ENCODE measurements at regions not wholly inside any gene's neighbourhood (a gene's known extent, or its start where the extent isn't known, plus 50 kb on each side); places are given as distances from the start of the nearest gene placed in this dataset.
"Not testable (repeated sequence)": the region's sequence is repeated elsewhere in the genome, so short reads cannot be mapped to it uniquely, and the experiment has no call there.

DNA sequence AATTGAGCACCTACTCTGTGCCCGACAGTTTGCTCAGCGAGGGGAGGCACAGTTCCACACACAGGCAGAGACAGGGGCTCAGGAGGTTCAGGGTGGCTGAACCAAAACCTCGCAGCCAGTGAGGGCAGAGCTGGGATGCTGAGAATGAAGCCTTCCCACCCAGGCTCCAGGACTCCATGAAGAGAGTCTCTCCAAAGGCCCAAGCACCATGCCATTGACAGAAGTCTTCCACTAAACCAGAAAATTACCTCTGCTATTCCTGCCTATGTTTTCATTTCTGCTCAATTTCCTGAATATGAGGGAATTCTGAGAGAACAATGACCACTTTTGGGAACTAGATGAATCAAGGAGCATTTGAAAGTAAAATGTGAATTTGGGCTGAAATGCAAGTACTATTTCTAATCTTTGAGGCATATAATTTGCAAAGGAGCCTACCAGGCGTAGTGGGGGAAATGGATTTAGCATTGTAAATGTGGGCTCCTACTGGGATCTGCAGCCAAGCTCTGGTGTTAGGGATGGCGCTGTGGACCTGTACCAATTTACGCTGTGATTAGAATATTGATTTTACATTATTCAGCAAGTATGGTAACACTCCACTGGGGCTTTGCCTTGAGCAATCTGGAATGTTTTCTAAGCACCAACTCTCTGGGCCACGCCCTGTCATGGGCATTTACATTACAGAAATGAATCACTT, 91.9 kb downstream of the DRD1 start:
- no peak overlapping the region for H3K4me3 ChIP-seq (ENCODE audit: low read depth, low read length)

GRCh38 chr5:175351126-175351525, 92.9 kb downstream of the DRD1 start:
- H3K4me3 ChIP-seq (ENCODE audit: low read depth, low read length): no peak overlapping the region
- DNase-seq (ENCODE audit: low read depth): no peak

More for the DNA sequence above, 91.9 kb downstream of the DRD1 start:
- no peak for DNase-seq (ENCODE audit: low read depth)

GRCh38 chr5:175347931-175348330, 96.1 kb downstream of the DRD1 start:
- no peak overlapping the region for H3K4me3 ChIP-seq (ENCODE audit: low read depth, low read length)
- no peak for DNase-seq (ENCODE audit: low read depth)

DNA sequence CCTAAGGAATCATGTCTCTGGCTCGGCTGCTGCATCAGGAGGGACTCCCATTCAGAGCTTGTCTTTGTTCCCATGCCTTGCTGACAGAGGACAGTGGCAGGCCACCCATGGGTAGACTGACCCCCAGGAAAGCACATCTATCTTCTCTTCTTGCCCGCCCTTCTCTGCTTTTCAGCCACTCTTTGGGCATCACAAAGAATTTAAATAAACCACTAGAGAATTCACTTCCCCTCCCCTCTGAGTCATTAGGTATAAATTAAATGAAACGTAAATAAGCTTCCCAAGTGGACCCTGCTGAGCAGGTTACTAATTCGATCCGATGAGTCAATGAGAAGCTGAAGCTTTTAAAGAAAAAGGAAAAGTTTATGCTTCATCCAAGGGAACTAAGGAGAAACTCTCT, 97.0 kb downstream of the DRD1 start:
- DNase-seq (ENCODE audit: low read depth): no peak
- H3K4me3 ChIP-seq (ENCODE audit: low read depth, low read length): no peak overlapping the region

DNA sequence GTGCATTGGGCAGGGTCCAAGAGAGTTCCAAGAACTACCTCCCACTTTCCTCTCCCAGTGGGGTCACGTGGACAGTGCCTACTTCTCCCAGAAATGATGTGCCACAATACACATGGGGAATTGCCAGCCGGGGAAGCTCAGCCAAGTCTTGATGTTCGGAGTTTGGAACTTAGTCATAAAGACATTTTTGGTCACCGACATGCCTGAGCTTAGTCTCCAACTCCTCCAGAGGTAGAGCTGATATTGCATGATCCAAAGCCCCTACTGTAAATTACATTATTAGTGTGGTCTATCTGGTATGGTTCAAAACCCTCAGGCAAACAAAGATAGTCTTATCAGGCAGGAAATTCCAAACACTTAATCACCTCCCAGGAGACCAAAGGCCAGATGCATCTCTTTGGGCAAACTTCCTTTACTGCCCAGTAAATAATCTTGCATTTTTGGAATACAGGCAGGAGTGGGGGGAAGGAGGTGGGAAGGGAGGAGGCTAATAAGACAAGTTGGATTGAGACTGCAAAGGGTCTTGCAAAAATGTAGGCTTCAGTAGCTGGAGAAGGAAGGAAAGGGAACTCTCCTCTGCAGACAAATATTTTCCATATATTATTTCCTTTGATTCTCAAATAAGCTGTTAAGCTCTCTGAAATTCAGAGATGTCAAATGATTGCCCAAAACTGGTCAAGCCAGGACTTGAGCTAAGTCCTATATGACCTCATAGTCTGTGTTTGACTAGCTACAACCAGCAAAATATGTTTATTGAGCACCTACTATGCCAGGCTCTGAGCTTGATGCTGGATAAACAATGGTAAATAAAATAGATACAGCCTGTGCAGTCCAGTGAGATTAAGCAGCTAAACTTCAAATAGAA, 99.4 kb downstream of the DRD1 start:
- no peak for DNase-seq (ENCODE audit: low read depth)

GRCh38 chr5:175343308-175343707, 100.7 kb downstream of the DRD1 start:
- H3K4me3 ChIP-seq (ENCODE audit: low read depth, low read length): no peak overlapping the region
- no peak for DNase-seq (ENCODE audit: low read depth)

More for the DNA sequence above, 99.4 kb downstream of the DRD1 start:
- no peak overlapping the region for H3K4me3 ChIP-seq (ENCODE audit: low read depth, low read length)

- H3K4me3 ChIP-seq (ENCODE audit: low read depth, low read length): no peak overlapping the region
- DNase-seq (ENCODE audit: low read depth): no peak
These were observed 103.8 kb downstream of the DRD1 start for GRCh38 chr5:175340180-175340579.

- DNase-seq (ENCODE audit: low read depth): no peak
- H3K4me3 ChIP-seq (ENCODE audit: low read depth, low read length): no peak overlapping the region
These were observed 106.3 kb downstream of the DRD1 start for GRCh38 chr5:175337680-175338079.

DNA sequence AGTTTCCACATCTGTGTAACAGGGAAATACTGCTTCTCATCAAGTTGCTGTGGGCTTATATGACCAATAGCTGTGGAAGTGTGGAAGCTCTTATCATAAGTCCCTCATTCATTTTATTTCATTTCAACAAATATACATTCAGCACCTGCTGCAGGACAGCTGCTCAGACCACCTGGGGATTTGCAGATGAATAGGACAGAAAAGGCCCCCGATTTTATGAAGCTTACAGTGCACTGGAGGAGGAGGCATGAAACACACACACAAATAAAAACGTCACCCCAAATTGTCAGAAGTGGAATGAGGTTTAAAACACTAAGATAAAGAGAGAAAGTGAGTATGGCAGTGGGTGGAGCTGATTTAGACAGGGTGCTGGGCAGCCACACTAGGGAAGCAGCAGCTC, 107.2 kb downstream of the DRD1 start:
- H3K4me3 ChIP-seq (ENCODE audit: low read depth, low read length): no peak overlapping the region
- DNase-seq (ENCODE audit: low read depth): no peak

GRCh38 chr5:175335691-175336090, 108.3 kb downstream of the DRD1 start:
- H3K4me3 ChIP-seq (ENCODE audit: low read depth, low read length): no peak overlapping the region
- no peak for DNase-seq (ENCODE audit: low read depth)

- not testable (repeated sequence) for H3K4me3 ChIP-seq (ENCODE audit: low read depth, low read length); DNase-seq (ENCODE audit: low read depth)
These were observed 112.6 kb downstream of the DRD1 start for GRCh38 chr5:175331173-175332036.

GRCh38 chr5:175329976-175330375, 114.0 kb downstream of the DRD1 start:
- DNase-seq (ENCODE audit: low read depth): no peak

DNA sequence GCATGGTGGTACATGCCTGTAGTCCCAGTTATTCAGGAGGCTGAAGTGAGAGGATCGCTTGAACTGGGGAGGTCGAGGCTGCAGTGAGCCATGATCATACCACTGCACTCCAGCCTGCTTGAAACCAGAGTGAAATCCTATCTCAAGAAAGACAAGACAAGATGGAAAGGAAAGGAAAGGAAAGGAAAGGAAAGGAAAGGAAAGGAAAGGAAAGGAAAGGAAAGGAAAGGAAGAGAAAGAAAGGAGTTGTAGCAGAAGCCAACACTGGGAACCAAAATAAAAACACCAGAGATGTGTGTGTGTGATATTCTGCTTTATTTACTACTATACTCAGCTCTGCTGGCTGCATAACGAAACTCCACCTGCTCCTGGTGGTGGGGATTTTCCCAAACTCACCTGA, 115.3 kb downstream of the DRD1 start:
- no peak for DNase-seq (ENCODE audit: low read depth)
- H3K4me3 ChIP-seq (ENCODE audit: low read depth, low read length): no peak overlapping the region

More at GRCh38 chr5:175329976-175330375, 114.0 kb downstream of the DRD1 start:
- H3K4me3 ChIP-seq (ENCODE audit: low read depth, low read length): no peak overlapping the region

GRCh38 chr5:175328176-175328575, 115.8 kb downstream of the DRD1 start:
- H3K4me3 ChIP-seq (ENCODE audit: low read depth, low read length): no peak overlapping the region
- no peak for DNase-seq (ENCODE audit: low read depth)

DNA sequence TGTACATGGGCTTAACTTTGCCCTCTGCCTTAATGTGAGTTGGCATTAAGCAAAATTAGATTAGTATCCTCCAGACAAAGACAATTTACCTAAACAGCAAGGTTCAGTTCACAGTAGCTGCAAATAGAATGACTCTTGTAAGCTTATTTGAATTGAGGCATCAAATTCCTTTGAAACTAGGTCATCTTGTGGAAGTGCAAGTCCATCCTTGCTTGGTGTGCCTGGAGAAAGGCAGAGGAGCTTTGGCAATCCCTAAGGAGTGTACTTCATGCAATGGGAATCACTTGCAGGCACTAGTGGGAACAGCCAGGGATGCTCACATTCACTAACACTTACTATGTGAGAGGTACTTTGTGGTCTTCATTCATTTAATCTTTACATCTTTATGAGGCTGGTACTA, 118.3 kb downstream of the DRD1 start:
- no peak for DNase-seq (ENCODE audit: low read depth)
- H3K4me3 ChIP-seq (ENCODE audit: low read depth, low read length): no peak overlapping the region

DNA sequence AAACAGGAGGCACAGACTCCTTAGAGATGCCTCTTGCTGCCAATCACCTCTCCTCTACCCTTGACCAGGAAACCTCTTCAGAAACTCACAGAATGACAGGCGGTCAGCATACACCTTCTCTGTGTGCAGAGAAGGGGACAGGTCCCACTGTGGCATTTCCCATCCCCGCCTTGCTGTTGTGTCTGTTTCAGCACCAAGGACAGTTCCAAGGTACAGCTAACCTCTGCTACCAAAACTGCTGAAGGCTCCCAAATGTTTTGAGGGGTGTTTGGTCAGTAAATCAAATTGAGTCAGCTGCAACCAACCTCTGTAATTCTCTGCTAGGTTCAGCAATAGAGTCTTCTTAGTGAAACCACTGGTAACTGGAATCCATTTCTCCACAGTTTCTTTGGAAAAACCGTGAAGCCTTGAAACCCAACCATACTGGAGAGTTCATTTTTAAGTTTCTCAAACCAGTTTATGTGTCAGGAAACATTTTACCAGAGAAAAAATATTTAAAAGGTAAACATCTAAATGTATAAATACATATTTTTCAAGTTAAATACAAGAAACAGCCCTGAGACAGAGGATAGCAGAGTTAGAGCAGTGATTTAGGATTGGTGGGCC, 122.0 kb downstream of the DRD1 start:
- no peak overlapping the region for H3K4me3 ChIP-seq (ENCODE audit: low read depth, low read length)

GRCh38 chr5:175319199-175319598, 124.8 kb downstream of the DRD1 start:
- DNase-seq (ENCODE audit: low read depth): no peak
- H3K4me3 ChIP-seq (ENCODE audit: low read depth, low read length): no peak overlapping the region

More for the DNA sequence above, 122.0 kb downstream of the DRD1 start:
- no peak for DNase-seq (ENCODE audit: low read depth)

DNA sequence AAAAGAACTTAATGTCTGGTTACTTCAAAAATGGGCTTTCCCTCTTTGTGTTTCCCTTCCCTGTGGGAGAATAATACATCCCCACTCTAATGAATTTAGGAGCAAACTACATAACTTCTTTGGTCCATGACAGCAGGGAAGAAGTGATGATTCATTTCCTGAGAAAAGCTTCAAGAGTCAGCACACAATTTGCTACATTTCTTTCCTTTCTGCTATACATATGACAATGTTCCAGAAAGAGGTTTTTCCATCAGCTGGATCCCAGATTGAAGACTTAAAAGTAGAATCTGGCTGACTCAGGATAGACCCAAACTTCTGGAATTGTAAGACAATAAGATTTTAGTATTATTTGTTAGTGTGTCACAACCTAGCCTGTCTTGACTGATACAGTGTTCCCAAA, 126.1 kb downstream of the DRD1 start:
- DNase-seq (ENCODE audit: low read depth): no peak
- H3K4me3 ChIP-seq (ENCODE audit: low read depth, low read length): no peak overlapping the region

DNA sequence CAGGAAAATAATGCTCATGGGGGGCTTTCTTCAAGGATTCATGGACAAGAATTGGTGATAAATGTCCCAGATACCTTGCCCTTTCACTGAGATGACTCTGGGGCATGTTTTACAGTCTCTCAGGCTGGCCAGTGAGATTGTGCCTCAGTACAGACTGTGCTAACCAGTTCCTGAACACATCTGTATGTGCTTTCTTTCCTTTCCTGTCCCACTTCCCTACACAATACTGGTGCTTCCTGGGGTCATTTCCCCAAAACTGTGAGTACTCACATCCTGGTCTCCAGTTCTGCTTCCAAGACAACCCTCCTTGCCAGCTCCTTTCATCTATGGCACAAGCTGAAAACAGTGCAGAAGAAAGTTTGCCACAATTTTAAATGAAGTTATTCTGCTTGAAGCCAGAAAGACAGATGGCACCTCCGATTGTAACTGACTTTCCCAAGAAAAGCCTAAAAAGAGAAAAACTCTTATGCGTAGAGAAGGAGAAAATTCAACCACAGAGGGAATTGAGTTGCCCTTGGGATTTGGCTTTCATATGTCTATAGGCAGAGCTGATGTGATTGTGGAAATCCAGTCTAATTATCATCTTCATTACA, 134.7 kb downstream of the DRD1 start:
- no peak for DNase-seq (ENCODE audit: low read depth)
- no peak overlapping the region for H3K4me3 ChIP-seq (ENCODE audit: low read depth, low read length)
